Activated CD4-positive, alpha-beta T cell treated with anti-CD3 and anti-CD28 coated beads for 48 hours (primary cell): ENCODE measurements at regions not wholly inside any gene's neighbourhood (a gene's known extent, or its start where the extent isn't known, plus 50 kb on each side); places are given as distances from the start of the nearest gene placed in this dataset.

Experiments
- DNase-seq: peaks from one replicate; pipeline ENCODE4 v3.0.0-alpha.2; 2020

DNA sequence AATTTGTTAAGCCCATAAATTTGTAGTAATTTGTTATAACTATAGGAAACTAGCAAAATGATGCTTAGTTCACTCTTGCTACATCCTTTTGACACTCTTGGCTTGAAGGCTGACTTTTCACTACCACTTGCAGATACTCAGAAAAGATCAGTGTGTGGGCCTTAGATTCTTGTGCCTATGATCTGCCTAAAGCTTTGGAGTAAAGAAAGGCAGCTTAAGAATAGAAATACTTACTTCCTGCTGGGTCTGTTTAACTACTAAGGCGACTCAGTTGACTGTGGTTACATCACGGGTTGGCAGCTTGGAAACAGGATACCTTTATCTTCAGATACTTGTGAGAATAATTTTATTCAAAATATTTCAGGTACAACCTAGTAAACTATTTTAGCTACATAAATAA, 201.4 kb upstream of the FMR1 start:
- DNase-seq, result no peak

DNA sequence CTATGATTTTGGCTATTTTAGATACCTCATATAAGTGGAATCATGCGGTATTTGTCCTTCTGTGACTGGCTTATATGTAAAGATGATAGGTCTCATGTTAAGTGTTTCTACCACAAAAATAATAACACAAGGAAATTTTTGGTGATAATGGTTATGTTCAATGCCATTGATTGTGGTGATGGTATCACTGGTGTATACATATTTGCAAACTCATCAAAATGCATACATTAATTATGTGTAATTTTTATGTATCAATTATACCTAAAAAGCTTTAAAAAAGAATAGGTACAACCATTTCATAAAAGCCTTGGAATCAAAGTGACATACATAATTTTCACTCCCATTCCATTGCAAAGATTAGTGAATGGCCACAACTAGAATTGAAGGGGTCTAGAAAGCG, 178.3 kb upstream of the FMR1 start:
- no peak for DNase-seq

DNA sequence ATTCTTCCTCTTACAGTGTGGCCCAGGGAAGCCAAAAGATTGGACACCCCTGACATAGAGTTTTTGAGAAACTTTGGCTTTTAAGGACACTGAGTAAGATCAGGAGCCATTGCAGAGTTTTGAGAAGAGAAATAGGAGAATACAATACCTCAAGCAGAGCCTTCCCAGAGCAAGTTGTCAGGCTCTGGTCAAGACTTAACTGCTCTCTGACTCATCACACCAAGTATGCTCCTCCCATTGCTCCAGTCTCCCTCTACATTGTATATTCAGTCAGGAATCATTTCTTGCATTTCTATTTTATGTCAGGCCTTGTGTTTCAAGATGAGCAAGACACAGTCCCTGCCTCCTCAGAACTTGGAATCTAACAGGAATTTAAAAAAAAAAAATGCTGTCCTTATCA, 176.4 kb upstream of the FMR1 start:
- DNase-seq, result no peak

DNA sequence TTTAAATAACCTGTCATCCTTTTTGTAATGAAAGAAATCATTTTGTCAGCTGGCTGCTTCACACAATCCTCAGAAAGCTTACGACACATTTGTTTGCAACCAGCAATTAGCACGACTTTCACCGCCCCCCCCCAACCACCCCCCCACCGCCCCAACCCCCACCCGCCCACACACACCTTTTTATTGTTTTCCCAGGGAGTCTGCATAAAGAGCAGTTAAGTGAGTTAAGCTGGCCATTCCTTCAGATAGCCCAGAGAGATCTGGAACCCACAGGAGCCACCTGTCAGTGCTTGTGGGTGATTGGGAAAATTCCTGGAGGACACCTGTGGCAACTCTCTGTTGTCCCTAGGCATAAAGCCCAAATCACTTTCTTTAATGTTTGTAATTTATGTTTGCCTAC, 175.7 kb upstream of the FMR1 start:
- DNase-seq, result no peak

DNA sequence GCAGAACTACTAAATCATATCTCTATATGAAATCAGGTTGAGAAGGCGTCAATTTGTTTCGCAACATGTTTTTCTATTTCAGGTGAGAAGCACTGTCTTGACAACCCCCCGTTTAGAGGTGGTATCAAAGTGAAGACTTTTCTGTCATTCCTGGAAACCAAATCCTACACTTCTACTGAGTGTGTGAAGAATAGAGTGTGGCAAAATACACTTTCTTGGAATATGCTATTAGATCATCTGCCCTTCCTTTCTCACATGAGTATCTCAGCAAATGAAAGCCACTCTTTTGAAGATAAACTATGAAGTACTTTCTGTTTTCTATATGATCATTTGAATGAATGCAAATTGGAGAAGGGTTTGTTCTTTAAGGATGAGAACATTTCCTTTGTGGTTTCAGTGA, 174.0 kb upstream of the FMR1 start:
- no peak for DNase-seq

DNA sequence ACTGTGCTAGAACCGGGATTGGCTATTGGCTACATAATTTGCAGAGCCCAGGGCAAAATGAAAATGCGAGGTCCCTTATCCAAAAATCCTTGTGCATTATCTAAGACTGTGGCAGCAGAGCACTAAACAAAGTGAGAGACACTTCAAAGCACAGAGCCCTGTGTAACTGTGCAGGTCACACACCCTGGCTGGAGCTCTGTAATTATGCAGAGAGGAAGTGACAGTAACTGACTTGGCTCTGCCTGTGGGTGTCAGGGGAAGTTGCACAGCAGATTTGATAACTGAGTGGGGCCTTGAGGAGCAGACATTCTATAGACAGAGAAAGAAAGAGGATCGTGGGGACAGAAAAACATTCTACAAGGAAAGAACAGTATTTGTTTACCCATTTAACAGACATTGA, 173.5 kb upstream of the FMR1 start:
- DNase-seq, result peak; percentile 23

DNA sequence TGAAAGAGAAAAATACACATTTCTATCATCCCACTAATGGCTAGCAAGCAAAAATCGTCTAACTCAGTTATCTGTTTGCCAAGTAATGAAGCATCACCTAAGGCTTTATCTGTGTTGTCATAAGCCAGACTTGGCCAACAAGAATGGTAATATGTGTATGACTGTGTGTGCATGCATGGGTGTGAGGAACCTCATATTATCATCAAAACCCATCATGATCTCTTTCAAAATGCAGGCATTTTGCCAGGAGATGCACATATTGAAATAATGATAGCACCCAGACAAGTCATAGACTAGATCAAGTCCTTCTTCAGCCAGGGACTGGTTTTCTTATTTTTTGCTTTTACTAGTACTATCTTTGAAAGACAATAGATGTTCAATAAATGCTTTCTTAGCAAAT, 172.5 kb upstream of the FMR1 start:
- DNase-seq, result no peak

DNA sequence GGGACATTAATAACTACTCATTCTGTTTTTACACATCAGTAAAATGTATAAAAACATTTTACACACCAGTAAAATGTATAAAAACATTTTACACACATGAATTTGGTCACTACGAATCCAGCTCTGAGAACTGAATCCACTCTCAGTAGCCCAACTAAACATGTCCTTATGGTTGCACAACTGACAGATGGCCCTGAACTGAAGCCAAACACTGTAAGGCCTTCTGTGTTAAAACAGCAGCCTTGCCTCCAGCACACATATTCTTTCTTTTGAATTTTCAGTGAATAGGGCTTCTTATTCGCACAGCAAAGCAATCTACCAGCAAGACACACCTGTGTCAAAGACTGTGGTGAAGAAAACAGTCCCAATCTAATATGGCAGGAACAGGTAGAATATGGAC, 169.9 kb upstream of the FMR1 start:
- no peak for DNase-seq

DNA sequence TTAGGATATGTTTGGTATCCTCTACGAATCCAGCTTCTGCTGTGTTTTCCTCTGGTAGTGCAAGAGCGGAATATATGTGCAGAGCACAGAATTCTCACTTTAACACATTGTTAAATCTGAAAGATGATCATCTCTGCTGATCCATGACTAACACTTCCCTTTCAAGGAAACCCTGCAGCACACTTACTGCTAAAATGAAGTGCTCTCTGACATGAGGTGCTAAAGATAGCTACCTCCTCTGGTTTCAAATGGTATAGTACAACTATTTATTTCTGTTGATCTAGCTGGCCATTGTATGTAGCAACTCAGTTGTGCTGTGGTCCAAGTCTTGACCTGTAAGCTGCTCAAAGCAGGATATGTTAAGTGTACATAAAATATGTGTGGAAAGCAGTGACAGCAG, 162.4 kb upstream of the FMR1 start:
- DNase-seq, result no peak

DNA sequence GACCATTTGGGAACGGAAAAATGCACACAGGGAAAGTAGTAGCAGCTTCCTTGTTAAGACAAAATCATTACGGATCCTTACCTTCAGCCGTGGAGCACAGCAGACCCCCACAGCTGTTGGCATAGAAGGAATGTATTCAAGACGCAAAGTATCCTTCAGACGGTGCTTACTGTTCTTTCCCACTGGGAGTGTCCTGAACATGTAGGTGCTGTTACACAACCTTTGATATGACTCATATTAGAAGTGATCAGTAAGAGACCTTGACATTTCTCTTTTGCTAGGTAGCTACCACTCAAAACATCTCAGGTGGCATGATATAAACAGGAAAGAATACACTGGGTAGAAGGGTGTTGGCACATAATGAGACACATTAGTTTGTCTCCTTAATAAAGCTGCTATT, 154.0 kb upstream of the FMR1 start:
- no peak for DNase-seq

DNA sequence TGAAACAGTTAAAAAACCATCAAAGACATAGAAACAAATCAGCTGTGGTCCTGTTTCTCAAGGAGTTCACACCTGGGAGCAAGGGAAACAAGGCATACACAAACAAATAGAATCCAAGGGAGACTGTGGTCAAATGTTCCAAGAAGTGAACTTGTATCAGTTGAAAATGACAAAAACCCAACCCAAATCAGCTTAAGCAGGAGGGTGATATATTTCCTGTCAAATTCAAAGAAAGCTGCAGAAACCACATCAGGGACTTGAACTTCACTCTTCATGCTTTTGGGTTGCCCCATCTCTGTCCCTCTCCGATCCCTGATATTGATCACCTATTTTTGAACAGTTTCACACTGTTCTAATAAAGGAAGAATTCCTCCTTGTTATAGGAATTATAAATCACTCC, 148.6 kb upstream of the FMR1 start:
- DNase-seq, result no peak

DNA sequence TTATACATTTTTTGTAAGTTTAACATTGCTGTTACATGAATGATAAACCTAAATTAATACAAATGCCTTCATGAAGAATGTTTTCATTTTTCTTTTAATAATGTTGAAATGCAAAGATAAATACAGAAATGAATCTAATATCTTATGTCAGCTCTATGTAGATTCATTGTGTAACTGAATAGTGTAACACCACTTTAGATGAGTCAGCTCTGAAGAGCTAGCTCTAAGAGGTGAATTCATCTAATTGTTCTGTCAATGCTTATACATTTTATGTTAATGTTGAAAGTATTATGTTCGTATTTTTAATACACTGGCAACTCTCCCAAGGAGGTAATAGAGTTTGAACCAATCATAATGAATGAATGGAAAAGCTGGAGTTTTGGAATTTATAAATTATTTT, 146.9 kb upstream of the FMR1 start:
- no peak for DNase-seq

DNA sequence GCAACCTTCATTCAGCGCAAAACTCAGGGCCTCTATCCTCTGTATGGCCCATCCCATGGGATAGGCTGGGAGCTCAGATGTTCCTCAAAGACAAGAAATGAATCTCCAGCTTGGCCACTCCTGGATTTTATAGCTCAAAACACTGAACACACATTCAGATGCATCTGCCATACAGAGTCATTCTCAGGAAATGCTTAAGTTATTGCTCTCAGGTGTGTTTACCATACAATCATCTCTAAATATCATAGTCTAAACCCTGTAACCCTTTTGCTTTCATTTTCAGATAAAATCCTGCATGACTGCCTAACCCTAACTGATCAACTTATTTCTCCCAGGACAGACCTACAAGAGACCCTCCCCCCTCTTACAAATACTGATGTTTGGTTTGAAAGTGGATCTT, 140.9 kb upstream of the FMR1 start:
- DNase-seq, result no peak

DNA sequence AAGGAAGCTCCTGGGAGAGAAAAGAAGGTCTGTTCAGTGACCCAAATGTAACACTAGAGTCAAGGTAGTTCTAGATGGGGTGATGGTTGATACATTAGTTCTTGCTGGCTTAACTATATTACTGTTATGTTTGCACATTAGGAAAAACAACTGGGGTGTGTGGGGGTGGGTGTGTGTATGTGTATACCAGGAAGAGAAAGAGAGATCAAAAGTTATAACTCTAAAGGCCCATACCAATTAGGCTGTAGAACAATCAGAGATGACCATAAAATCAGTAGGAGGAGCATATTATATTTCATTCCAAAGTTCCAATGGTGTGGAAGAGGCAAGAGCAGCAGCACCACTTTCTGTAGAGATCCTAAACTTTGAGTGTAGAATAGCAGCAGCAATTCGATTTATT, 134.7 kb upstream of the FMR1 start:
- no peak for DNase-seq

DNA sequence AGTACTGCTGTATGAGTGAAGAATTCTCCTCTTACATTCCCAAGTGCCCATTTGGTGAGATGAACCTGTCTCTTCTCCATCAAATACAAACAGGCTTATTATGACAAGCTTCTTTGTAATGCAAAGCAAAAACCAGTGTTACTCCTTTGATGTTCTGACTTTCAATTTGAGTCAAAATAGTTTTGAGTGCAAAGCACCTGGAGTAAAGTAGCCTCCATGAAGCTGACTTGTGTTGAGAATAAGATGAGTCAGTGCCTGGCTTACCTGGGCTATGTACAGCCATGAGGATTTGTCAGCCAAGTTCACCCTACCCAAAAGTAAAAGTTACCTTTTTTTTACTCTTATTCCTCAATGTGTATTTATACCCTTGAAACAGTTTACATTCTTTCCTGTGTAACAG, 132.5 kb upstream of the FMR1 start:
- DNase-seq, result no peak

DNA sequence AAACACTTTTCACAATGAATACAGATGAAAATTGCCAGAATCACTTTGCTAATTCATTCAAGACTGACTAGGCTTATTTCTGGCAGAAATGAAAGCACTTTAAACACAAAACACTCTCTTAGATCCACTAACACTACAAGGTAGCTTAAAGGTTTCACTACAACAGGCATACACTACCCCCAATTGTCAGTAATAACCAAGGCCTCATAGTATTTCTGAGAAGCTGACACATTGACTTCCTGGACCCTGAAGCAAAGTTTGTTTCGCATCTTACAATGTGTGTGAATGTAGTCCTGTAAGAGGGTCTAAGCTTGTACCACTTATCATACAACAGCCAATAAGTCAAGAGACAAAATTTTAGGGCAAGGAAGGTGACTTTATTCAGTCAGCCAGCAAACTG, 129.9 kb upstream of the FMR1 start:
- no peak for DNase-seq

DNA sequence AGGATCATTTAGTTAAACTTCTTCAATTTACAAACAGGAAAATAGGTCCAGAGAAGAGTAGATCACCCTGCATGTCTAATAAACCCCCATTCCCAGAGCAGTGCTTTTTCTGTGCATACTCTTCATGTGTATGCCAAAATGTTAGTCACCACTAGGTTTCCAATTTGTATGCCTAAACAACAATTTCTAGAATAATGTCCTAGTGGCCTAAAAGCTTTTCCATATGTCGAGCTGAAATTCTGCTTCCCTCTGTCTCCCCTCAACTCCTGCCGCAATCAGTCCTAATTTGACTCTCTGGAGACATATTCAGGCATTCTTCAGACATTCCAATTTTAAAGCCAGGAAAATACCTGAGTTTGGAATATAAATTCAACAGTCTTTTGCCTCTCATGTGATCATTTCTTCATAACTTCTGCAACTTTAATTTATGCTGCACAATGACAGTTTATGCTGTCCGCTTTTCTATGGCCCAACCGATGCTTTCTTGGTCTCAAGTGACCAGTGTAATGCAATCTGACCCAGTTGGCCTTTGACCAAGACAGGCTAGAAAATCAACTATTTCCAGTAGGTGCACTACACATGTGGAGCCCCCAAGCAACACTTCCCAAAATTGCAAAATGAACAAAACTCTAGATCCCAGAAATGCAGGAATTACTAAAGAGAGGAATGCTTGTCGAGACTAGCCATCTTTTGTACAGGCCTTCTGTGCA, 122.9 kb upstream of the FMR1 start:
- DNase-seq, result no peak

DNA sequence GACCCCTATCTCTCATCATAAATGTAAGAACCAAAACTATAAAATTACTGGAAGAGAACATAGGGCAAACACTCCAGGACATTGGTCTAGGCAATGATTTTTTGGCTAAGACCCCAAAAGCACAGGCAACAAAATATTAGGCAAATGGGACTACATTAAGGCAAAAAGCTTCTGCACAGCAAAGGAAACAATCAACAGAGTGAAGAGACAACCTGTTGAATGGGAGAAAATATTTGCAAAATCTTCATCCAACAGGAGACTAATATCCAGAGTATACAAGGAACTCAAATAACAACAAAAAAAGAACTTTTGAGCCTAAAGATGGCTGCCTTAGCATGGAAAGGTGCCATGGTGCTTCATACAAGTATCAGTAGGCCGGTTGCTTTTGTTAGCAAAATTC, 111.1 kb upstream of the FMR1 start:
- no peak for DNase-seq

DNA sequence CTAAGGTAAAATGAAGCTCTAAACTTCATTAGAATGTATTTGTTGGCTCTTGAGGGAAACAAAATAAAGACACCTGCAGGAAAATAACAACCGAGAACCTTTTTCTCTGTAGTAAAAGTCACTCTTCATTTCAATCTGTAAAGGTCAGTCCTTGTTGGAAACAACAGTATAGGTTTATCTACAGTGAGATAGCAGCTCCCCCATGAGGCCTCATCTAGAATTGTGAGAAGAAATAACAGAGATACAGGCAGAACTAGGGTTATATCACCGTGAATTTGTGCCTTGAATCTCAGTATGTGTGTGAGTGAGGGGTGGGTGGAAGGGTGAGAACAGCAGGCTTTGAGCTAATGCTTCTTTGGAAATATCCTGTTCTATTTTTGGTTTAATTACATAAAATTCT, 107.8 kb upstream of the FMR1 start:
- DNase-seq, result no peak

DNA sequence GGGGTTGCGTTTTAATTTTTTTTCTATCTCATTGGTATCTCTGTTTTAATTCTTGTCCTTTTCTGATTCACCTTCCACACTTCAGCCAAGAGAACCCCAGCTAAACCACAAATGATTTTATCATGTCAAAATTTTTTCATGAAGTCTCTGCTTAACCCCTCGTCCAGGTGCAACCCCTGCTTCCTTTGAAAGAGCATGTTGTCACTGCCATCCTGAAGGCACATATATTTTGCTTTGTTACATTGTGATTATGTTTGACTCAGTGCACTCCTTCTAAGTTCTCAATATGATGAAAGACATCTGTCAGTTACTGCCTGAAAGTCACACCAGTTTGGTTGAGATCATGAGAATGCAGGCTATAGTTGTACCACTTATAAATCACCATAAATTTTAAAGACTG, 99.9 kb upstream of the FMR1 start:
- no peak for DNase-seq

DNA sequence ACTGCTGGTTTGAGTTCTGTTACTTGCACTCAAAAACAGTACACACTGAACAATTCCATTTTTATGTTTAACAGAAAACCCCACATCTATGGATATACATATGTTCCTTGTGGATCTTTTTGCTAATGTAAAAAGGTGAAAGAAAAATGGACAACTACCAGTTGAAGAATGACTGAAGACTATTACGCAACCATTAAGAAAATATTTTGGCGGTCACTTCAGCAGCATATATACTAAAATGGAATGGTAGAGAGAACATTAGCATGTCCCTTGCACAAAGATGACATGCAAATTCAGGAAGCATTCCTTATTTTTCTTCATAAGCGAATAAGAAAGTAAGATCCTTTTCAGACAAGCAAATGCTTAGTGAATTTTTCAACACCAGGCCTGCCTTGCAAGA, 84.6 kb upstream of the FMR1 start:
- DNase-seq, result no peak

DNA sequence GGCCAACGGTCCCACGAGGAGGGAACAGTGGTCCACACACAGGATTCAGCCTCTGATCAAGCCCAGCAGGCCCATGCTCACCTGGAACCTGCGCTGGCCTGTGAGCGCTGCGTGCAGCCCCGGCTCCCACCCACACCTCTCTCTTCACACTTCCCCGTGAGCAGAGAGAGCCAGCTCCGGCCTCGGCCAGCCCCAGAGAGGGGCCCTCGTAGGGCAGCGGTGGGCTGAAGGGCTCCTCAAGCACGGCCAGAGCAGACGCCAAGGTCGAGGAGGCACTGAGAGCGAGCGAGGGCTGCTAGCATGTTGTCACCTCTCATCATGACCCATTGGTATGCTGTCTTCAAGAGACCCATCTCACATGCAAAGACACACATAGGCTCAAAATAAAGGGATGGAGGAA, 83.0 kb upstream of the FMR1 start:
- DNase-seq, result no peak

DNA sequence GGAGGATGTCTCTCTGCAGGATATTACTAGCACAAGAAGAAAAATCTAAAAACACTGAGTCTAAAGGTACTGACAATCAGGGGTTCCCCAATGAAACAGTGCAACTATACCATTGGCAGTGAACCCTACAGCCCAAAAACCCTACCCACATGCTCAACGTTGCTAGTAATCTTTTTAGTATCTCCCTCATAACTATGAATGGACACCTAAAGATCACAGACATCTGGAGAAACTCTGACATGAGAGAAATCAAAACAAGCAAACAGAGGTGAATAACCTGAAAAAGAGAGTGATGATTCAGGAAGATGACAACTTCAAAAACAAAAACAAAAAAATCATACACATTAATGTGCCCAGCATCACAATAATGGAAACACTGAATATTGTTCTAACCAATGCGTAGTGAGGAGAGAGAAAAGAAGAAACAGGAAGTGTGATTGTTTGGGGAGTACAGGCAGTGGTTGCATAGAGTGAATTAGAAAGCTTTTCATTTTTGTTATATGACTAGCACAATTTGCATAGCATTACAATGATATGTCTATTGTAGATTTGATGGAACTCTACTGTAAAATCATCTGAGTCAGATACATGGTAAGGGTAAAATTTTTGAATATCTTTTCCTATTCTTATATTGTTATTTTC, 78.9 kb upstream of the FMR1 start:
- no peak for DNase-seq

DNA sequence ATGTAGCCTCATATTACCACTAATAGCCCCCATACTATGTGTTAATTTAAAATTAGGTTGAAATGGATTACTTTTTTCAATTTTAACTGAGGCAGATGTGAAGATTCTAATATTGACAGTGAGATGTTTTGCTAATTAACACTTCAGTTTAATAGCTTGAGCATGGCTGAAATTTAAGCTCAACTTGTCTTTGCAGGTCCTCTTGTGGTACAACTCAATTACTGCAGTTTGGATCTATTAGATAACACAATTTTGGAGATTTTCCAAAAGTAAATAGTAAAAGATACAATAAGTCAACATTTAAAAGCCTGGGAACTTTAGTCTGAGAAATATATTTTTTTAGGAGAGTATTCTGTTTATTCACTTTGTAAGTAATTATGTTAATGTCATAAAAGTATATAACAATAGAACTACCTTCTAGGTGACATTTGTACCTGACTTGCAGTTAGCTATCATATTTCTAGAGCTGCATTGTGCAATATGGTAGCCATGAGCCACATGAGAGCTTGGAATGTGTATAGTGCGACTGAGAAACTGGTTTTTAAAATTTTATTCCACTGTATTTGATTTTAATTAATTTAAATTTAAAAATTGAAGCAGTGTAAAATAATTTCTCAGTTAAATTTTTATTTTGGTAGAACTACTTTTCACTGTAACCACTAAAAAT, 73.1 kb upstream of the FMR1 start:
- no peak for DNase-seq

DNA sequence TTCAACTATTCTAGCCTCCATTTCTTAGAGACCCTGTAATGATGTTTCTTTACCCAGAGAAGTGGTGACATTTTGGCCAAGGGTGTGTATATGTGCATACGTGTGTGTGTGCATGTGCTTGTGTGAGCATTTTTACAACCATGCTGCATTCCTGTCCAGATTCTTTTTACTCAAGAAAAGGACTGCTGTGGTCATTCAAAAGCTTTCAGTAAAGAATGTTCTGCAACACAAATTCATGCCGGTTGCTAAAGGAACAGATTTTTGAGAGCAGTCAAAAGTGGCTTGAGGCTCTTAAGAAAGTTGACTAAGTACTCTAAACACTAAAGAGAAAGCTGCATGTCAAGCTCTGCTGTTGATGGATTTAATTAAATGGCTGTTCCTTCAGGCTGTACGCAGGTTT, 65.0 kb upstream of the FMR1 start:
- DNase-seq, result no peak
